GM21619 (cell line): ENCODE measurements at regions not wholly inside any gene's neighbourhood (a gene's known extent, or its start where the extent isn't known, plus 50 kb on each side); places are given as distances from the start of the nearest gene placed in this dataset.
A peak's percentile ranks its signal among the peaks of the same experiment; 100 is the strongest.
"Not testable (repeated sequence)": the region's sequence is repeated elsewhere in the genome, so short reads cannot be mapped to it uniquely, and the experiment has no call there.

ENCODE experiments used
- ATAC-seq: cut with Tn5 transposase; IDR thresholded peaks from one replicate; pipeline ENCODE4 v1.9.1; 2021; ENCODE audit not compliant: unreplicated experiment

- ATAC-seq = no peak
These were observed 103.3 kb downstream of the MDH1 start for GRCh38 chr2:63692002-63692606.

GRCh38 chr2:63695583-63695982, 106.8 kb downstream of the MDH1 start:
- no peak for ATAC-seq

- no peak for ATAC-seq
These were observed 107.7 kb downstream of the MDH1 start for GRCh38 chr2:63696496-63696895.

GRCh38 chr2:63697160-63697559, 108.4 kb downstream of the MDH1 start:
- no peak for ATAC-seq

GRCh38 chr2:63698786-63699548, 110.2 kb downstream of the MDH1 start:
- ATAC-seq = peak; percentile 71

- no peak for ATAC-seq
These were observed 110.7 kb downstream of the MDH1 start for GRCh38 chr2:63699549-63699839.

- no peak for ATAC-seq
These were observed 111.5 kb downstream of the MDH1 start for GRCh38 chr2:63700271-63700670.

- ATAC-seq = no peak
These were observed 112.6 kb downstream of the MDH1 start for GRCh38 chr2:63701406-63701805.

GRCh38 chr2:63706084-63706483, 117.3 kb downstream of the MDH1 start:
- ATAC-seq = not testable (repeated sequence)

- no peak for ATAC-seq
These were observed 122.0 kb downstream of the MDH1 start for GRCh38 chr2:63710732-63711131.

GRCh38 chr2:63712748-63713147, 124.0 kb downstream of the MDH1 start:
- ATAC-seq = no peak

- ATAC-seq = no peak
These were observed 125.5 kb upstream of the UGP2 start for GRCh38 chr2:63716146-63716545.

- ATAC-seq = no peak
These were observed 122.6 kb upstream of the UGP2 start for GRCh38 chr2:63719052-63719451.

- no peak for ATAC-seq
These were observed 120.6 kb upstream of the UGP2 start for GRCh38 chr2:63721082-63721424.

- ATAC-seq = not testable (repeated sequence)
These were observed 119.4 kb upstream of the UGP2 start for GRCh38 chr2:63722284-63722683.

GRCh38 chr2:63723709-63724108, 118.0 kb upstream of the UGP2 start:
- no peak for ATAC-seq

- not testable (repeated sequence) for ATAC-seq
These were observed 116.5 kb upstream of the UGP2 start for GRCh38 chr2:63725212-63725611.

- ATAC-seq = no peak
These were observed 112.3 kb upstream of the UGP2 start for GRCh38 chr2:63729362-63729761.

GRCh38 chr2:63729831-63730230, 111.9 kb upstream of the UGP2 start:
- no peak for ATAC-seq

- no peak for ATAC-seq
These were observed 107.2 kb upstream of the UGP2 start for GRCh38 chr2:63734510-63734909.

- ATAC-seq = no peak
These were observed 106.4 kb upstream of the UGP2 start for GRCh38 chr2:63735263-63735662.

GRCh38 chr2:63735931-63736330, 105.8 kb upstream of the UGP2 start:
- no peak for ATAC-seq

GRCh38 chr2:63736354-63736753, 105.3 kb upstream of the UGP2 start:
- ATAC-seq = no peak
